ENCODE measurements at regions not wholly inside any gene's neighbourhood (a gene's known extent, or its start where the extent isn't known, plus 50 kb on each side); places are given as distances from the start of the nearest gene placed in this dataset.

GRCh38 chr3:189467451-189467850, 163.7 kb upstream of the TP63 start:
- no peak for TF ChIP-seq CTCF (IDR thresholded peaks at IDR 0.05; ENCODE audit: low read depth, low read length, missing input control)
- TF ChIP-seq, protein P1, sequence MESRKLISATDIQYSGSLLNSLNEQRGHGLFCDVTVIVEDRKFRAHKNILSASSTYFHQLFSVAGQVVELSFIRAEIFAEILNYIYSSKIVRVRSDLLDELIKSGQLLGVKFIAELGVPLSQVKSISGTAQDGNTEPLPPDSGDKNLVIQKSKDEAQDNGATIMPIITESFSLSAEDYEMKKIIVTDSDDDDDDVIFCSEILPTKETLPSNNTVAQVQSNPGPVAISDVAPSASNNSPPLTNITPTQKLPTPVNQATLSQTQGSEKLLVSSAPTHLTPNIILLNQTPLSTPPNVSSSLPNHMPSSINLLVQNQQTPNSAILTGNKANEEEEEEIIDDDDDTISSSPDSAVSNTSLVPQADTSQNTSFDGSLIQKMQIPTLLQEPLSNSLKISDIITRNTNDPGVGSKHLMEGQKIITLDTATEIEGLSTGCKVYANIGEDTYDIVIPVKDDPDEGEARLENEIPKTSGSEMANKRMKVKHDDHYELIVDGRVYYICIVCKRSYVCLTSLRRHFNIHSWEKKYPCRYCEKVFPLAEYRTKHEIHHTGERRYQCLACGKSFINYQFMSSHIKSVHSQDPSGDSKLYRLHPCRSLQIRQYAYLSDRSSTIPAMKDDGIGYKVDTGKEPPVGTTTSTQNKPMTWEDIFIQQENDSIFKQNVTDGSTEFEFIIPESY (IDR thresholded peaks at IDR 0.05): no peak
- TF ChIP-seq EGR1 (IDR thresholded peaks at IDR 0.05; ENCODE audit: low read depth in 2 of 2): no peak

All from liver (tissue), 3 donors.